ENCODE measurements at regions not wholly inside any gene's neighbourhood (a gene's known extent, or its start where the extent isn't known, plus 50 kb on each side); places are given as distances from the start of the nearest gene placed in this dataset.
"Not testable (repeated sequence)": the region's sequence is repeated elsewhere in the genome, so short reads cannot be mapped to it uniquely, and the experiment has no call there.

DNA sequence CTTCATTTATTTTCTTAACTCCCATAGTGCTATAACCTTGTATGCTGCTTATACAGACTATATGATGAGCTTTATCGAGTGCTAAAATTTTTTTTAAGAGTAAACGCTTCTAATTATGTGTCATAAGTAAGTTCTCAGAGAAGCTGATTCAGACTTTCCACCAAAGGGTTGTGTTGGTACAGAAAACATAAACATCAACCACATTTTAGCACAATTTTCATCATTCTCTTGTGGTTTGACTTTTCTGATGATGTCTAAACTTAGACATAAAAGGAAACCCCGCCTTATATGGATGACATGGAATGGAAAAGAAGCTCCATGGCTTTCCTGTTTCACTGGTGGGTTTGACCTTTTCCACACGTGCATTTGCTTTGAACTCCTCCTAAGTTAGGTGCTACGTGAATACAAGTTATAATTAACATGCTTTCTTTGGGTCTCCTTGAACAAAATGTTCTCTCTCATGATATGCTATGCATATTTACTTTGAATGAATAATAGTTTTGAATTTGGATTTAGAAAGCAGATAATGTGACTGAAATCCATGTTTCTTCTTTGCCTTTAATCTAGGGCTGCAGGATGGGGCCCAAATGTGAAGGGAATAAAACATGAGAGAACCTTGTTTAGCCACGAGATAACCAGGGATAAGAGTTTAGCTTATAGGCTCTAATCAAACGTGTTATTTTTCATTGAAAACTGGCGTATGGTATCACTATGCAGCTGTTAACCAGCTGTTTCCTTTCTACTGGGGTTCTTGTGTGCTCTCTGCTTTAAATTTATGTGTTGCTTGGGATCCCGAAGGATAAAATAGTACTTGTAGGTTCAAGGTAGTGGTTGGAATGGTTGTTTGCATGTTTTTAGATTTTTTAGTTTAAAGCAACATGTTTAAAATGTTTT is 127.1 kb upstream of the AHI1 start:
- DNase-seq (ENCODE audit: low read depth, low spot score), result no peak
- TF ChIP-seq ZNF274 (IDR thresholded peaks at IDR 0.05; ENCODE audit: low read depth, low read length), result no peak
- no peak for TF ChIP-seq YY1 (IDR thresholded peaks at IDR 0.05; ENCODE audit: insufficient read depth, insufficient read length)

DNA sequence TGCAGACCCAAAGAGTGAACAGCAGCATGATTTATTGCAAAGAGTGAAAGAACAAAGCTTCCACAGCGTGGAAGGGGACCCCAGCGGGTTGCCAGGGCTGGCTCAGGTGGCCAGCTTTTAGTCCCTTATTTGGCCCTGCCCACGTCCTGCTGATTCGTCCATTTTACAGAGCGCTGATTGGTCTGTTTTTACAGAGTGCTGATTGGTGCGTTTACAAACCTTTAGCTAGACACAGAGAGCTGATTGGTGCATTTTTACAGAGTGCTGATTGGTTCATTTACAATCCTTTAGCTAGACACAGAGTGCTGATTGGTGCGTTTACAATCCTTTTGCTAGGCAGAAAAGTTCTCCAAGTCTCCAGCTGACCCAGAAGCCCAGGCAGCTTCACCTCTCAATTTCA is 128.5 kb upstream of the AHI1 start:
- not testable (repeated sequence) for H3K4me1 ChIP-seq (ENCODE audit: insufficient read depth, insufficient read length); H3K36me3 ChIP-seq (ENCODE audit: insufficient read depth, insufficient read length, low read length)

More for the DNA sequence above, 127.1 kb upstream of the AHI1 start:
- Histone ChIP-seq H3K36me3 (ENCODE audit: insufficient read depth, insufficient read length, low read length) (no peaks in the 10 kb centered on the region), H3K27me3 (ENCODE audit: insufficient read depth, insufficient read length) (no peaks in the 10 kb centered on the region), H3K4me3 (ENCODE audit: insufficient read length, low read depth) (no peak overlapping the region), H3K9me3 (ENCODE audit: insufficient read depth, low read length) (no peaks in the 10 kb centered on the region; the same call in 1 of the 2 replicates), H3K4me1 (ENCODE audit: insufficient read depth, insufficient read length) (no peaks in the 10 kb centered on the region), H3K9ac (ENCODE audit: insufficient read length, low read depth) (no peak overlapping the region)

DNA sequence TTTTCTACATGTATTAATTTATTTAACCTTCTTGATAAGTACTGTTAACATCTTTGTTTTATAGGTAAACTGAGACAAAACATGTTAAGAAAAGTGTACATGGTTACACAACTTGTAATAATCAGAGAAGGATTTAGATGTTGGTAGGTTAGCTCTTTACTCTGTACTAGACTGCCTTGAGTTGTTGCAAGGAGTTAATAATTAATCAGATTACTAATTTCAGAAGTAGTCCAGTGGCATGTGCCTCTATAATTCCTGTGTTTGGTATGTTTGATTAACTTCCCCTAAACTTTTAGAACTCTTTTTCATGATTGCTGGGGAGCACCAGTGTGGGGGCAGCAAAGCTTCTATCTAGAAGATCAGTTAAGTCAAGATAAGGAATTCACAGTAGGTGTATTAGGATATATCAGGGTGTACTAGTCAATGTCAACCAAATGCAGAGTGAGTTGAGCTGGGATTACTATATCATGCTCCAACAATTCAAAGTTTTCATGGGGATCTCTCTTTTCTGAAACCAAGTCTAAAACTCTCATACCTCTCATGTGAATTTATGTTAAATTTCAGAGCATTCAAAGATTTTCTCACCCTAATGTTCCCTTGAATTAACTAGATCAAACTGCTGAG is 129.7 kb upstream of the AHI1 start:
- H3K9me3 ChIP-seq (ENCODE audit: insufficient read depth, low read length), result no peaks in the 10 kb centered on the region; the same call in 1 of the 2 replicates
- no peaks in the 10 kb centered on the region for H3K27me3 ChIP-seq (ENCODE audit: insufficient read depth, insufficient read length)
- H3K4me1 ChIP-seq (ENCODE audit: insufficient read depth, insufficient read length), result no peaks in the 10 kb centered on the region
- no peaks in the 10 kb centered on the region for H3K36me3 ChIP-seq (ENCODE audit: insufficient read depth, insufficient read length, low read length)
- H3K9ac ChIP-seq (ENCODE audit: insufficient read length, low read depth), result no peak overlapping the region
- H3K4me3 ChIP-seq (ENCODE audit: insufficient read length, low read depth), result no peak overlapping the region
- no peak for DNase-seq (ENCODE audit: low read depth, low spot score)
- TF ChIP-seq SUZ12 (IDR thresholded peaks at IDR 0.05; ENCODE audit: extremely low read depth, insufficient read depth, insufficient read length) (no peak), ZNF274 (IDR thresholded peaks at IDR 0.05; ENCODE audit: low read depth, low read length) (no peak), YY1 (IDR thresholded peaks at IDR 0.05; ENCODE audit: insufficient read depth, insufficient read length) (no peak)

More for the DNA sequence above, 128.5 kb upstream of the AHI1 start:
- H3K27me3 ChIP-seq (ENCODE audit: insufficient read depth, insufficient read length); DNase-seq (ENCODE audit: low read depth, low spot score); H3K4me3 ChIP-seq (ENCODE audit: insufficient read length, low read depth); H3K9ac ChIP-seq (ENCODE audit: insufficient read length, low read depth); H3K9me3 ChIP-seq (ENCODE audit: insufficient read depth, low read length): not testable (repeated sequence)

DNA sequence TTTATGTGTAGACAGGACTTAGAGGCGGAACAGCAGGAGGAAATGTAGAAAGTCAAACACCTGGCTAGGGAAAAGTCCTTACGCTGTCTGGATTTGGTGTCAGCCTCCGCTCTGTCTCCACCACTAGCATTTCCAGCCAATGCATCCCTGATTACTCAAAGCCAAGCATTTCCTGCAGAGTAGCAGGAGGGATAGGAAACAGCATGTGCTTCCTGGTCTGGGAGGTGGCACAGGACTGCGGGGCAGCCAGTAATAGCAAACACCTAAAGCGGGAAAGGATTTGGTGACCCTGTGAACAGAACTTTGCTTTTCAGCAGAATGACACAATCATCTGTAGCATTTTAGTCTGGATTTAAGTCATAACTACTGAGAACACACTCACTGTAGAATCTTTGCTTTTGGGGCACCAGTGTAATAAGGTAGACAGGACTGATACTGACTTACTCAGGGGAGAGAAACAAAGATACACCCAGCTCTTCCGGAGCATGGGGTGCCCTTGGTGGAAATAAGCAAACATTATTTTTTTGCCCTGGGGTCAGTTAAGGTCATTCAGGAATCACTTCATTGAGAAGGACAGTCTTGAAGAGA is 133.3 kb upstream of the AHI1 start:
- TF ChIP-seq SUZ12 (IDR thresholded peaks at IDR 0.05; ENCODE audit: extremely low read depth, insufficient read depth, insufficient read length) (no peak), YY1 (IDR thresholded peaks at IDR 0.05; ENCODE audit: insufficient read depth, insufficient read length) (no peak), ZNF274 (IDR thresholded peaks at IDR 0.05; ENCODE audit: low read depth, low read length) (no peak)
- H3K36me3 ChIP-seq (ENCODE audit: insufficient read depth, insufficient read length, low read length), result no peaks in the 10 kb centered on the region
- no peak for DNase-seq (ENCODE audit: low read depth, low spot score)
- H3K4me3 ChIP-seq (ENCODE audit: insufficient read length, low read depth), result no peak overlapping the region
- H3K9ac ChIP-seq (ENCODE audit: insufficient read length, low read depth), result no peak overlapping the region
- no peaks in the 10 kb centered on the region for H3K27me3 ChIP-seq (ENCODE audit: insufficient read depth, insufficient read length)
- no peaks in the 10 kb centered on the region; the same call in 1 of the 2 replicates for H3K9me3 ChIP-seq (ENCODE audit: insufficient read depth, low read length)
- H3K4me1 ChIP-seq (ENCODE audit: insufficient read depth, insufficient read length), result no peaks in the 10 kb centered on the region

GRCh38 chr6:135631821-135632220 is 134.3 kb upstream of the AHI1 start:
- no peak overlapping the region for H3K9ac ChIP-seq (ENCODE audit: insufficient read length, low read depth)
- TF ChIP-seq SUZ12 (IDR thresholded peaks at IDR 0.05; ENCODE audit: extremely low read depth, insufficient read depth, insufficient read length) (no peak), ZNF274 (IDR thresholded peaks at IDR 0.05; ENCODE audit: low read depth, low read length) (no peak), YY1 (IDR thresholded peaks at IDR 0.05; ENCODE audit: insufficient read depth, insufficient read length) (no peak)
- H3K9me3 ChIP-seq (ENCODE audit: insufficient read depth, low read length), result no peaks in the 10 kb centered on the region
- H3K36me3 ChIP-seq (ENCODE audit: insufficient read depth, insufficient read length, low read length), result no peaks in the 10 kb centered on the region
- no peak for DNase-seq (ENCODE audit: low read depth, low spot score)
- H3K27me3 ChIP-seq (ENCODE audit: insufficient read depth, insufficient read length), result no peaks in the 10 kb centered on the region
- H3K4me3 ChIP-seq (ENCODE audit: insufficient read length, low read depth), result no peak overlapping the region
- H3K4me1 ChIP-seq (ENCODE audit: insufficient read depth, insufficient read length), result no peaks in the 10 kb centered on the region

- Histone ChIP-seq H3K27me3 (ENCODE audit: insufficient read depth, insufficient read length) (no peaks in the 10 kb centered on the region), H3K4me3 (ENCODE audit: insufficient read length, low read depth) (no peak overlapping the region), H3K4me1 (ENCODE audit: insufficient read depth, insufficient read length) (no peaks in the 10 kb centered on the region), H3K9me3 (ENCODE audit: insufficient read depth, low read length) (no peaks in the 10 kb centered on the region), H3K36me3 (ENCODE audit: insufficient read depth, insufficient read length, low read length) (no peaks in the 10 kb centered on the region), H3K9ac (ENCODE audit: insufficient read length, low read depth) (no peak overlapping the region)
- TF ChIP-seq SUZ12 (IDR thresholded peaks at IDR 0.05; ENCODE audit: extremely low read depth, insufficient read depth, insufficient read length), result no peak
- no peak for TF ChIP-seq YY1 (IDR thresholded peaks at IDR 0.05; ENCODE audit: insufficient read depth, insufficient read length)
- no peak for TF ChIP-seq ZNF274 (IDR thresholded peaks at IDR 0.05; ENCODE audit: low read depth, low read length)
- DNase-seq (ENCODE audit: low read depth, low spot score), result no peak
These were observed 136.0 kb upstream of the AHI1 start for GRCh38 chr6:135633573-135633972.

DNA sequence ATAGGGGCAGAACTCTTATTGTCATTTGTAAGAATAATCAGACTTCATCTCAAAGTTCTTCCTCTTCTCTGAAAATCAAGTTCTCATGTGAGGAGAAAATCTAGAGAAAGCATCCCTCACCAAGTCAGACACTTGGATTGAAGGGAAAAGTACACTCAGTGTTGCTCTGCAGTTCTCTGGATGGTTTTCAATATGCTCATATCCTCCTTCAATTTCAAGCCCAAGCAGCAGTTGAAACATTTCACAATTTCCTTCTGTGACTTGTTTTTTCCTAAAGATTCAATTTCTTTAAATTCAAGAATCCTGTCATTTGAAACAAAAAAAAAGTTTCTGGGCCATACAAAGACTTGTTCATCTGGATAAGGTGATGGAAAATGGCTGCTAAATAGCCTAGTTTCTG is 140.2 kb upstream of the AHI1 start:
- no peaks in the 10 kb centered on the region for H3K36me3 ChIP-seq (ENCODE audit: insufficient read depth, insufficient read length, low read length)
- H3K4me3 ChIP-seq (ENCODE audit: insufficient read length, low read depth), result no peak overlapping the region
- no peaks in the 10 kb centered on the region for H3K4me1 ChIP-seq (ENCODE audit: insufficient read depth, insufficient read length)
- DNase-seq (ENCODE audit: low read depth, low spot score), result no peak
- H3K9me3 ChIP-seq (ENCODE audit: insufficient read depth, low read length), result no peaks in the 10 kb centered on the region
- no peak for TF ChIP-seq YY1 (IDR thresholded peaks at IDR 0.05; ENCODE audit: insufficient read depth, insufficient read length)
- TF ChIP-seq ZNF274 (IDR thresholded peaks at IDR 0.05; ENCODE audit: low read depth, low read length), result no peak
- no peak for TF ChIP-seq SUZ12 (IDR thresholded peaks at IDR 0.05; ENCODE audit: extremely low read depth, insufficient read depth, insufficient read length)
- H3K27me3 ChIP-seq (ENCODE audit: insufficient read depth, insufficient read length), result no peaks in the 10 kb centered on the region
- no peak overlapping the region for H3K9ac ChIP-seq (ENCODE audit: insufficient read length, low read depth)
